ENCODE measurements at regions not wholly inside any gene's neighbourhood (a gene's known extent, or its start where the extent isn't known, plus 50 kb on each side); places are given as distances from the start of the nearest gene placed in this dataset.

GRCh38 chr6:150525300-150525699 is 74.4 kb upstream of the PLEKHG1 start:
- Histone ChIP-seq H4K20me1 (ENCODE audit: control insufficient read depth, extremely low read depth, insufficient read depth, low read length) (no peaks in the 10 kb centered on the region), H3K79me2 (ENCODE audit: control insufficient read depth, insufficient read depth, low read length) (no peaks in the 10 kb centered on the region), H3K36me3 (ENCODE audit: control insufficient read depth, insufficient read depth, low read length) (no peaks in the 10 kb centered on the region), H3K9ac (ENCODE audit: insufficient read depth, low read length) (no peak overlapping the region), H3K4me1 (ENCODE audit: control insufficient read depth, extremely low read depth, insufficient read depth, low read length) (no peaks in the 10 kb centered on the region), H3K9me3 (ENCODE audit: control insufficient read depth, insufficient read depth, low read depth, low read length) (no peaks in the 10 kb centered on the region), H3K27me3 (ENCODE audit: control insufficient read depth, insufficient read depth, low read length) (no peaks in the 10 kb centered on the region), H3K4me3 (replicated peaks in 1 of 4; ENCODE audit: control extremely low read depth in 1 of 4, insufficient read depth in 1 of 4, low read depth in 3 of 4, low read length in 4 of 4) (no peak overlapping the region), H3K27ac (ENCODE audit: insufficient read depth, low read length) (no peak overlapping the region), H2AFZ (ENCODE audit: low read length) (no peak overlapping the region), H3K4me2 (ENCODE audit: extremely low read depth, insufficient read depth, low read length) (no peak overlapping the region)
- DNase-seq (ENCODE audit: low read depth in 2 of 2): no peak
- no peak for TF ChIP-seq EZH2 (IDR thresholded peaks at IDR 0.05; ENCODE audit: low read length, missing control alignments)
- TF ChIP-seq, protein P1, sequence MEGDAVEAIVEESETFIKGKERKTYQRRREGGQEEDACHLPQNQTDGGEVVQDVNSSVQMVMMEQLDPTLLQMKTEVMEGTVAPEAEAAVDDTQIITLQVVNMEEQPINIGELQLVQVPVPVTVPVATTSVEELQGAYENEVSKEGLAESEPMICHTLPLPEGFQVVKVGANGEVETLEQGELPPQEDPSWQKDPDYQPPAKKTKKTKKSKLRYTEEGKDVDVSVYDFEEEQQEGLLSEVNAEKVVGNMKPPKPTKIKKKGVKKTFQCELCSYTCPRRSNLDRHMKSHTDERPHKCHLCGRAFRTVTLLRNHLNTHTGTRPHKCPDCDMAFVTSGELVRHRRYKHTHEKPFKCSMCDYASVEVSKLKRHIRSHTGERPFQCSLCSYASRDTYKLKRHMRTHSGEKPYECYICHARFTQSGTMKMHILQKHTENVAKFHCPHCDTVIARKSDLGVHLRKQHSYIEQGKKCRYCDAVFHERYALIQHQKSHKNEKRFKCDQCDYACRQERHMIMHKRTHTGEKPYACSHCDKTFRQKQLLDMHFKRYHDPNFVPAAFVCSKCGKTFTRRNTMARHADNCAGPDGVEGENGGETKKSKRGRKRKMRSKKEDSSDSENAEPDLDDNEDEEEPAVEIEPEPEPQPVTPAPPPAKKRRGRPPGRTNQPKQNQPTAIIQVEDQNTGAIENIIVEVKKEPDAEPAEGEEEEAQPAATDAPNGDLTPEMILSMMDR (conservative IDR thresholded peaks at IDR 0.05 in 1 of 2, IDR thresholded peaks at IDR 0.05 in 1 of 2; ENCODE audit: low read depth in 1 of 2, low read length in 2 of 2): no peak

- Histone ChIP-seq H3K9me3 (ENCODE audit: control insufficient read depth, insufficient read depth, low read depth, low read length) (no peaks in the 10 kb centered on the region), H3K4me3 (replicated peaks in 1 of 4; ENCODE audit: control extremely low read depth in 1 of 4, insufficient read depth in 1 of 4, low read depth in 3 of 4, low read length in 4 of 4) (no peak overlapping the region), H4K20me1 (ENCODE audit: control insufficient read depth, extremely low read depth, insufficient read depth, low read length) (no peaks in the 10 kb centered on the region), H3K4me1 (ENCODE audit: control insufficient read depth, extremely low read depth, insufficient read depth, low read length) (no peaks in the 10 kb centered on the region), H3K36me3 (ENCODE audit: control insufficient read depth, insufficient read depth, low read length) (no peaks in the 10 kb centered on the region), H3K27ac (ENCODE audit: insufficient read depth, low read length) (no peak overlapping the region), H3K9ac (ENCODE audit: insufficient read depth, low read length) (no peak overlapping the region), H2AFZ (ENCODE audit: low read length) (no peak overlapping the region), H3K27me3 (ENCODE audit: control insufficient read depth, insufficient read depth, low read length) (no peaks in the 10 kb centered on the region), H3K4me2 (ENCODE audit: extremely low read depth, insufficient read depth, low read length) (no peak overlapping the region), H3K79me2 (ENCODE audit: control insufficient read depth, insufficient read depth, low read length) (no peaks in the 10 kb centered on the region)
- DNase-seq (ENCODE audit: low read depth in 2 of 2): peak; percentile 38 to 62
- TF ChIP-seq EZH2 (IDR thresholded peaks at IDR 0.05; ENCODE audit: low read length, missing control alignments): no peak
- TF ChIP-seq, protein P1 (conservative IDR thresholded peaks at IDR 0.05 in 1 of 2, IDR thresholded peaks at IDR 0.05 in 1 of 2; ENCODE audit: low read depth in 1 of 2, low read length in 2 of 2): no peak
Measured at GRCh38 chr6:150527100-150527499, 72.6 kb upstream of the PLEKHG1 start.

- Histone ChIP-seq H3K4me2 (ENCODE audit: extremely low read depth, insufficient read depth, low read length) (no peak overlapping the region), H4K20me1 (ENCODE audit: control insufficient read depth, extremely low read depth, insufficient read depth, low read length) (no peaks in the 10 kb centered on the region), H3K27me3 (ENCODE audit: control insufficient read depth, insufficient read depth, low read length) (no peaks in the 10 kb centered on the region), H3K79me2 (ENCODE audit: control insufficient read depth, insufficient read depth, low read length) (no peaks in the 10 kb centered on the region), H3K36me3 (ENCODE audit: control insufficient read depth, insufficient read depth, low read length) (no peaks in the 10 kb centered on the region), H3K27ac (ENCODE audit: insufficient read depth, low read length) (no peak overlapping the region), H3K4me1 (ENCODE audit: control insufficient read depth, extremely low read depth, insufficient read depth, low read length) (no peaks in the 10 kb centered on the region), H3K9me3 (ENCODE audit: control insufficient read depth, insufficient read depth, low read depth, low read length) (no peaks in the 10 kb centered on the region), H2AFZ (ENCODE audit: low read length) (no peak overlapping the region), H3K4me3 (replicated peaks in 1 of 4; ENCODE audit: control extremely low read depth in 1 of 4, insufficient read depth in 1 of 4, low read depth in 3 of 4, low read length in 4 of 4) (no peak overlapping the region), H3K9ac (ENCODE audit: insufficient read depth, low read length) (no peak overlapping the region)
- peak; percentile 4 to 68 for DNase-seq (ENCODE audit: low read depth in 2 of 2)
- TF ChIP-seq, protein P1 (conservative IDR thresholded peaks at IDR 0.05 in 1 of 2, IDR thresholded peaks at IDR 0.05 in 1 of 2; ENCODE audit: low read depth in 1 of 2, low read length in 2 of 2): no peak
- no peak for TF ChIP-seq EZH2 (IDR thresholded peaks at IDR 0.05; ENCODE audit: low read length, missing control alignments)
Measured at GRCh38 chr6:150528648-150529285, 70.9 kb upstream of the PLEKHG1 start.
